Esophagus muscularis mucosa (tissue), 4 donors: ENCODE measurements at regions not wholly inside any gene's neighbourhood (a gene's known extent, or its start where the extent isn't known, plus 50 kb on each side); places are given as distances from the start of the nearest gene placed in this dataset.

Experiments used
- EP300 ChIP-seq: sonication (generic); formaldehyde crosslinking; IDR thresholded peaks from one replicate; pipeline ENCODE4 v1.6.1; 2017; ENCODE audit warnings: antibody characterized with exemption
- POLR2A ChIP-seq: fragments of 450-650 bp; IDR thresholded peaks from one replicate; pipeline ENCODE4 v1.6.1; 2017; ENCODE audit warnings: antibody characterized with exemption, moderate library complexity, mild to moderate bottlenecking, low read depth
- POLR2AphosphoS5 ChIP-seq, 2 donors: sonication (generic); formaldehyde crosslinking; IDR thresholded peaks; one replicate each; pipeline ENCODE4 v1.6.1; 2017; ENCODE audit warnings: antibody characterized with exemption in 2 of 2
- TF ChIP-seq, protein P1 (sequence below), 3 experiments: fragments of 200-600 bp in 2 of 3; fragments of 450-650 bp in 1 of 3; sonication (generic) in 2 of 3; IDR thresholded peaks; one replicate each; pipeline ENCODE4 v1.5.1; 2017 to 2019; ENCODE audit warnings: antibody characterized with exemption in 3 of 3, mild to moderate bottlenecking in 2 of 3, moderate library complexity in 1 of 3

DNA sequence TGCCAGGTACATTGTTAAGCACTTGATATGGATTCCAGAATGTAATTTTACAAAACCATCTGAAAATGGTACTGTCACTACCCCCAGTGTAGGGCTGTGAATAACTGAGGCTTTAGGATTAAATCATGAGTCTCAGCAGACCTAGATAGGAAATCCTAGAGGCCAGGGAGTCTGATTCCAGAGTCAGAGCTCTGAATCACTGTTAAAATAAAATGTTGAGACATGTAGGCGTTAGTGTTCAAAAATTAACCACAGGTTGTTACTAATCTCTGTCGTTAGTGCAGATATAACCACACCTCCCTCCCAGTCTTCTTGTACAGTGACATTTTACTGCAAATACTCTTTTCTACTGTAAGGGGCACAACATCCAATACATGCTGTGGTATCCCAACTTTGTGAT is 1828.8 kb downstream of the MAT2B start:
- TF ChIP-seq, protein P1, sequence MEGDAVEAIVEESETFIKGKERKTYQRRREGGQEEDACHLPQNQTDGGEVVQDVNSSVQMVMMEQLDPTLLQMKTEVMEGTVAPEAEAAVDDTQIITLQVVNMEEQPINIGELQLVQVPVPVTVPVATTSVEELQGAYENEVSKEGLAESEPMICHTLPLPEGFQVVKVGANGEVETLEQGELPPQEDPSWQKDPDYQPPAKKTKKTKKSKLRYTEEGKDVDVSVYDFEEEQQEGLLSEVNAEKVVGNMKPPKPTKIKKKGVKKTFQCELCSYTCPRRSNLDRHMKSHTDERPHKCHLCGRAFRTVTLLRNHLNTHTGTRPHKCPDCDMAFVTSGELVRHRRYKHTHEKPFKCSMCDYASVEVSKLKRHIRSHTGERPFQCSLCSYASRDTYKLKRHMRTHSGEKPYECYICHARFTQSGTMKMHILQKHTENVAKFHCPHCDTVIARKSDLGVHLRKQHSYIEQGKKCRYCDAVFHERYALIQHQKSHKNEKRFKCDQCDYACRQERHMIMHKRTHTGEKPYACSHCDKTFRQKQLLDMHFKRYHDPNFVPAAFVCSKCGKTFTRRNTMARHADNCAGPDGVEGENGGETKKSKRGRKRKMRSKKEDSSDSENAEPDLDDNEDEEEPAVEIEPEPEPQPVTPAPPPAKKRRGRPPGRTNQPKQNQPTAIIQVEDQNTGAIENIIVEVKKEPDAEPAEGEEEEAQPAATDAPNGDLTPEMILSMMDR (IDR thresholded peaks at IDR 0.05) = no peak
- TF ChIP-seq POLR2A (no peak), POLR2AphosphoS5 (IDR thresholded peaks at IDR 0.05) (no peak), EP300 (no peak)
